ENCODE measurements at regions not wholly inside any gene's neighbourhood (a gene's known extent, or its start where the extent isn't known, plus 50 kb on each side); places are given as distances from the start of the nearest gene placed in this dataset.

DNA sequence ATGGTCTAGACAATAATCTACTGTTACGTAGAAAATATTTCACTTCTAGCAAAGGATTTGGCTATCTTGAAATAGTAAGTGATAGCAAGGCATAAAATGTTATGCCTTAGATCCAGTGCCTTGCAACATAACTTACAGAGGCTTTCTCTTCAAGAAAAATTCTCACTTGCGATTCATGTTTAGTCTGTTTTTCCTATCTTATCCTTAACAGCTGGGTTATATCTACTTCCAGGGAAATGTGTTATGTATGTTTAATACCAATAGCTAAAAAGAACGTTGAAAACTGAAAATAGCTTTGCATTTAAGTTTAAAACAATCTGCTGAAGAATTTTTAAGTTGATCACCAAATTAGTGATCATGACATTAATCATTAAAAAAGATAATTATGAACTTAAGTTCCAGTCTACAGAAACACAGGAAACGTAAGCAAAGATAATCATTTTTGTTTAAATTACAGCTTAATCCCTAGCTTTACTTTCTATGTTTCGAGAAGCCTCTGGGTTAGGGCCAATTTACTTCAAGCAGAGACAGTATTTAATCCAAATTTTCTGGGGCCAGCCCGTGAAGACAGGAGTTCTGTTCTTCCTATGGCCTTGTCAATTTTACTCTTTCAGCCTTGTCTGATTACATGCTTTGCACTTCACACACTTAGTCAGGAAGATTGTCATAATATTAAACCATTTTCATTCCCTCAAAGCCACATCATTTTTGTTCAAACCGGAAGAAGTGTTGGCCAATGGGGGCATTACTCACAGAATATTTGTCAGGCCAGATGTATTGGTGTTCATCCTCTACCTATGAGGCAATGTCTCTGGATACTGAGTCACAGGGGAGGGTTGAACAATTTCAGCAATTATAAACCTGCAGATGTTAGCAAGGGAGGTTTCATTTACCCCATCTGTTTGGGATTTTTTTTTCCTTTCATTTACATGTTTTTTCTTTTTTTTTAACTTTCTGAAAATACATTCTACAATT lies 1132.9 kb upstream of the ZEB2 start:
- TF ChIP-seq, protein P1, sequence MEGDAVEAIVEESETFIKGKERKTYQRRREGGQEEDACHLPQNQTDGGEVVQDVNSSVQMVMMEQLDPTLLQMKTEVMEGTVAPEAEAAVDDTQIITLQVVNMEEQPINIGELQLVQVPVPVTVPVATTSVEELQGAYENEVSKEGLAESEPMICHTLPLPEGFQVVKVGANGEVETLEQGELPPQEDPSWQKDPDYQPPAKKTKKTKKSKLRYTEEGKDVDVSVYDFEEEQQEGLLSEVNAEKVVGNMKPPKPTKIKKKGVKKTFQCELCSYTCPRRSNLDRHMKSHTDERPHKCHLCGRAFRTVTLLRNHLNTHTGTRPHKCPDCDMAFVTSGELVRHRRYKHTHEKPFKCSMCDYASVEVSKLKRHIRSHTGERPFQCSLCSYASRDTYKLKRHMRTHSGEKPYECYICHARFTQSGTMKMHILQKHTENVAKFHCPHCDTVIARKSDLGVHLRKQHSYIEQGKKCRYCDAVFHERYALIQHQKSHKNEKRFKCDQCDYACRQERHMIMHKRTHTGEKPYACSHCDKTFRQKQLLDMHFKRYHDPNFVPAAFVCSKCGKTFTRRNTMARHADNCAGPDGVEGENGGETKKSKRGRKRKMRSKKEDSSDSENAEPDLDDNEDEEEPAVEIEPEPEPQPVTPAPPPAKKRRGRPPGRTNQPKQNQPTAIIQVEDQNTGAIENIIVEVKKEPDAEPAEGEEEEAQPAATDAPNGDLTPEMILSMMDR (IDR thresholded peaks at IDR 0.05), result no peak
- TF ChIP-seq POLR2A (IDR thresholded peaks at IDR 0.05), result no peak
